HS-5 (cell line): ENCODE measurements at regions not wholly inside any gene's neighbourhood (a gene's known extent, or its start where the extent isn't known, plus 50 kb on each side); places are given as distances from the start of the nearest gene placed in this dataset.

ENCODE experiments used
- DNase-seq: peaks from one replicate; pipeline ENCODE4 v3.0.0-alpha.2; 2012; ENCODE audit warnings: low read depth

GRCh38 chr9:121569266-121569648 lies 69.6 kb upstream of the GGTA1 start:
- no peak for DNase-seq

GRCh38 chr9:121572581-121572980 lies 72.9 kb upstream of the GGTA1 start:
- DNase-seq = no peak

GRCh38 chr9:121573717-121574485 lies 74.3 kb upstream of the GGTA1 start:
- no peak for DNase-seq

DNA sequence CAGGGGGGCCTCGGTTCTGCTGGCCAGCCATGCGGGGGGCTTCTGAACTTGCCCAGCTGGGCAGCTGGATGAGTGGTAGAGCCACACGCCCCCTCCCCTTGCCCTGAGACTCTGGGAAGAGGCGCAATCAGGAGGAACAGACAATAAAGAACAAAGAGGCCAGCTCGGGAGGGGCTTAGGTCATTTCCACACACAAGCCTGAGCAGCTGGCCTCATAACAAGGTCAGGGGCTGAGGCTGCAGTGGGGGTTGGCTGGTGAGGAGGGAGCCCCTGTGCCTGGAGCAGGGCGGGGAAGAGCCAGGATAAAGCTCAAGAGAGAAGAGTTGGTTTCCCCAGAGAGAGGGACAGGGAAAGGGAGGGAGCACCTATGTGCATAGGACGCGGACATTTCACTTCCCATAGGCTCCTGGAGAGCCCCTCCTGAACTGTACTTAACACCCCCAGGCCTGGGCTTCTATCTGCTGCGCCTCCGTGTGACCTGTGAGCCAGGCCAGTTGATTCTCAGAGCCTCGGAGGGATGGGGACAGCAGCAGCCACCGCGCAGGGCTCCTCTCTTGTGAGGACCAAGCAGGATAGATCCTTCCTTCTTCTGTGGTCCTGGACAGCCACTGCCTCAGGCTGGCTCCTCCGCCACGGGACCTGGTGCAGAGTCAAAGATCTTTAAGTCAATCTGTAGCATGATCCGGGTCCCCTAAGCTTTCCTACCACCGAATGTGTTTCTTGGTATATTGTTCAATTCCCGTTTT lies 75.3 kb upstream of the GGTA1 start:
- no peak for DNase-seq

DNA sequence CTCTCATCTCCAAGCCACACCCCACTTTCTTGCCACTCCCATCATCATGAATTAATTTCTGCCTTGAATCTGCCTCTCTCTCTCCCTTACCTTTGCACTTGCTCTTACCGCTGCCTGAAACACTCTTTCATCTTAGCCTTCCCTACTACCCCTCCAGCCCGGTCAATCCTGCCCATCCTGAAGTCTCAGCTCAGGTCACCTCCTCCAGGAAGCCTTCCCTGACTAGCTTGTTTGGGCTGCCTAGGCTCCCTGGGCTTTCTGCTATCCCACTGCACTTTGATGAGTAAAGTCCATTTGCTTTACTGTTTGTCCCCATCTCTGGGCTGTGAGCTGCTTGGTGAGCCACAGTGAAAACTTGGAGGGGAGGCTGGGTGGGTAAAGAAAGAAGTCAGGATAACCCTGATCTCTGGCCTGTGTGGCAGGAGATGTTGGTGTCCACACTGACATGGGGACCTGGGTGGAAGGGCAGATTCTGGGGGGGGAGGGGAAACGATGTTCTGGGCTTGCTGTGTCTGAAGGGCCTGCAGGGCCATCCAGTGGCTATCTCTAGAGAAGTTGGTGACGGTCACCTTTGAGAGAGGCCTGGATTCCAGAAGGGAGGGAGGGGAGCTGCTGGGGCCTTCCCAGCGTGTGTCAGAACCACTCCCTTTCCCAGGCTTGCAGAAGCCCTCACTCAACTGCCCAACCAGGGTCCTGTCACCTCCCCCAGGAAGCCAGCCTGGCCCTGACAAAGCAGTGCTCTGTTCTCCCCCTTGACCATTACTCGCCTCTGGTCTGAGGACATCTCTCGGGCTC lies 75.0 kb upstream of the DAB2IP start:
- DNase-seq = no peak

- DNase-seq = no peak
Observed at GRCh38 chr9:121577166-121577565, 74.3 kb upstream of the DAB2IP start.

- DNase-seq = no peak
Observed at GRCh38 chr9:121577572-121577971, 73.9 kb upstream of the DAB2IP start.

DNA sequence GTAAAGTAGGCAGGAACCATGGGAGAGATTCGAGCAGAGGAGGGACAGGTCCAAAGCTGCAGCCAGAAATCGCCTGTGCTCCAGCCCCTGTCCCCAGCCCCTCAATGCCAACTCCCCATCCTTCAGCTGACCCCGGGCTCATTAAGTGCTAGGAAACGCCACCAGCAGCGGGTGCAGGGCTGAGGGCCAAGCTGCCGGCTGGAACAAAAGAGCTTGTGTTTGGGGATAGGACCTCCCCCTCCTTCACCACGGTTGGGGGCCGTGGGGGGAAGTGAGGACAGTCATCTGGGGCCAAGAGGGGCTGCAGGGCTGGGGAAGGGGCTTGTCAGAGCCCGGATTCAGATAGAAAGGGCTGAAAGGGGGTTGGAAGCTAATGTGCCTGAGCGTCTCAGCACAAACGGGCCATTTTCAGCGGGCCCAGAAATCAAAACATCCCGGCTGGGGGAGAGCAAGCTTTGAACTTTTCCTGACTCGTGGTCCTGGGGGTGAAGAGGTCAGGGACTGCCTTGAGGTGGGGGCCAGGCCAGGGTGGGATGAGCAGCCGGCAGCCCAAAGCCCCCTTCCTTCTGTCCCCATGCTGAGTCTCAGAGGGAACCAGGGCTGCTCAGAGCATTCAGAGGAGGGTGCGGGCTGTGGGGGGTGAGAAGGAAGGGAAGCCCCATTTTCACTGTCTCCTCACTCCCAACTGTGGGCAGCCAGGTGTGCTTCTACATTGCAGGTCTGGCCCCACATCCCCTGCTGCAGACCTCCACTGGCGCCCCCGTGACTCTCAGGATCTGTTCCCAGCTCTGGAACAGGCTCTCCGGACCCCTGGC lies 69.4 kb upstream of the DAB2IP start:
- DNase-seq = no peak

GRCh38 chr9:121582641-121583040 lies 68.8 kb upstream of the DAB2IP start:
- DNase-seq = no peak

DNA sequence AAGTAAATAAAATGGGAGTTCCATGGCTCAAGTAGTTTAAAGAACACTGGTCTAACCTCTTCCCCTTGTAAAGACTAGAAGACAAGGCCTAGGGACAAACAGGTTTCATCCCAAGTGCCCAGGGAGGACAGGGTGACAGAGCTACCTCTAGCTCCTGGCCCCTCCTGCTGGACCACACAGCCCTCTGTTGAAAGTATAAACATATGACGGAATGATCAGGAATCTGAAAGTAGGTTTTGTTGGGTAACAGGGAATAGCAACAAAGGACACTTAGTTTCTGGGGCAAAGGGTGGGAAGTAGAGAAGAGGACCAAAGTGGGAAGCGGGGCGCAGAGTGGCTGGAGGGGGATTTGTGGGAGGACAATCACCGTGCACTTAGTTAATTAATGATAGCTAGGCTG lies 67.0 kb upstream of the DAB2IP start:
- no peak for DNase-seq

GRCh38 chr9:121587863-121588262 lies 63.6 kb upstream of the DAB2IP start:
- DNase-seq = no peak

GRCh38 chr9:121589986-121590385 lies 61.4 kb upstream of the DAB2IP start:
- no peak for DNase-seq

GRCh38 chr9:121592265-121592664 lies 59.2 kb upstream of the DAB2IP start:
- DNase-seq = no peak

GRCh38 chr9:121593066-121593465 lies 58.4 kb upstream of the DAB2IP start:
- DNase-seq = no peak

GRCh38 chr9:121596515-121596914 lies 54.9 kb upstream of the DAB2IP start:
- no peak for DNase-seq

DNA sequence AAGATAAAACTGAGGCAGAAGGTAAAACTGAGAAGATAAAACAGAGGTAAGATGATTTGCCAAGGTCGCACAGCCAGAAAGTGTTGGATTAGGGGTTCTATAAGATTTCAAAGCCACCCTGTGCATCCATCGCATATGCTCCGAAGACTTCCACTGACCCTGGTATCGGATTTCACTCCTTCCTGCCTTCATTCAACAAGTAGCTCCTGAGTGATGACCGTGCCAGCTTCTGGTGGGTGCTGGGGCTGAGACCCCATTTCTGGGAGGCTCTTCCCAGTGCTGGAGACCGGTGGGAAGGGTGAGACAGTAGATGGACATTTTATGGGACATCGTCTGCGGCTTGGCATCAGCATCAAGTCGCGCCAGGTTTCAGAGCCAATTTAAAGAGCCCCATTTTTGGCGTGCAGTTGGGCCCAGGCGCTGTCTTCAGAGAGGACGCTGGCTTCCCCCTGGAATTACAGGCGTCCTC lies 53.7 kb upstream of the DAB2IP start:
- no peak for DNase-seq

DNA sequence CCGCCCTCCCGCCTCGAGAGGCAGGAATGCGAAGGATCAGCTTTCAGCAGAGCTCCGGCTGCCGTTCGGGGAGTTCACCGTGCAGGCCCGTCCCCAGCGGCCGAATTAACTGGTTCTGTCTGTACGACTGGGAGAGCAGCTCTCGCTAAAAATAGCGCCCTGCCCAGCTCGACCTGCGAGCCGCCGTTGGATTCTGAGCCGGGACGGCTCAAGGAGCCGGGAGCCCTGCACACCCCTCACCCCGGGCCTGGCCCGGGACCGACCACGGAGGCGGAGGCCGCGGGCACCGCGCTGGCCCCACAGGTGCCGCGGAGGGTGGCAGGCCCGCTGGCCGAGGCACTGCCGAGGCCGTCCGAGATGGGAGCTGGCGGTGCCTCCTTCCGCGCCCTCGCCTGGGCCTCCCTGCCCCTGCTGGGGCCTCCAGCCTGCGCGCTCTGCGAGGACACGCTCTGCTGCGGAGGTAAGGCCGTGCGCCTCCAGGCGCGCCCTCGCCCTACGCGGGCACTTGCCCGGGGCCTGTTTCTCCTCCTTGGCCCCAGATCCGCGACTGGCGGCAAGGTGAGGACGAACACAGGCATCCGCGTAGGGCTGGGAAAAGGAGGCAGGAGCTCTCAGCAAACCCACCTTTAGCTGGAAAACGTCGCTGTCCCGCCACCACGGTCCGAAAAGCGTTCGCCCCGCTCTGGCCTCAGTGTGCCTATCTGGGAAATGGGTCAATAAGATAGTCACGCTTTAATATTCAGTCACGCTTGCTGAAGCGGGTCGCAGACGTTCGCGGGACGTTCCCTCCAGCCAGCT lies 53.1 kb upstream of the DAB2IP start:
- no peak for DNase-seq

DNA sequence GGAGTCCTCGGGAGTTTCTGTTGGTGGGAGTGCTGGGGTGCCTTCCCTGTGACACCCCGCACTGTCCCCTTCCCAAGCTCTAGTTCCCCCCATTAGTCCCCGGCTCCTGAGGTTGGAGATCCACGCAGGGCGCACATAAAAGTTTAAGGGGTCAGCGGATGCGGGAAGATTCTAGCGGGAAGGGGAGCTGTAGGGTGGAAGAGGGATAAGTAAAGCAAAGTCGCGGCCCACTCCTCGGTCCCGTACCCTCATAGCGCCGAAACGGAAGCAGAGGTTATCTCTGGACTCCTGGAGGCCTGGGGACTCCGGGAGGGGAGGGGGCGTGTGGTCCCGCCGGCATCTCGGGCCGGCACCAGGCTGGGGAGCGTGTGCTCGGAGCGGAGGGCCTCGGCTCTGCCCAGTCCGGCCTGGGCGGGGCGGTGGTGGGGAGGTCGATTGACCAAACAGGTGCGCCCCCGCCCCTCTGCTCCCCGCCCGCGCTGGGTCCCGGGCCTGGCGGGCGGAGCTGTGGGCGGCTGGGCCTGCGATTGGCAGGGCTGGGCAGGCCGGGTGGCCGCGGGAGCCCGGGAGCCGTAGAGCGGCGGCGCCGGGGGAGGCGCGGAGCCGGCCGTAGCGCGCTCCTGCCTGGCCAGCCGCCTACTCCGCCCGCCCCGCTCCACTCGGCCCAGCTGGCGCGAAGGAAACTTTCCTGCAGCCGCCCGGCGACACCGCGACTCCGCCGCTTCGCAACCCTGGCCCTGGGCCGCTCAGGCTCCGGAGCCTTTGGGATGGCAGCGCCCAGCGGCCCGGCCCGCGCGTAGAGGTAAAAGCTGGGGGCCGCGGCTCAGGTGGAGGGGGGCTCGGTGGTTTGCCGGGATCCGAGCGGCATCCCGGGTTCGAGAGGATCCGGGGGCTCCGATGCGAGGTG lies 52.2 kb upstream of the DAB2IP start:
- no peak for DNase-seq

DNA sequence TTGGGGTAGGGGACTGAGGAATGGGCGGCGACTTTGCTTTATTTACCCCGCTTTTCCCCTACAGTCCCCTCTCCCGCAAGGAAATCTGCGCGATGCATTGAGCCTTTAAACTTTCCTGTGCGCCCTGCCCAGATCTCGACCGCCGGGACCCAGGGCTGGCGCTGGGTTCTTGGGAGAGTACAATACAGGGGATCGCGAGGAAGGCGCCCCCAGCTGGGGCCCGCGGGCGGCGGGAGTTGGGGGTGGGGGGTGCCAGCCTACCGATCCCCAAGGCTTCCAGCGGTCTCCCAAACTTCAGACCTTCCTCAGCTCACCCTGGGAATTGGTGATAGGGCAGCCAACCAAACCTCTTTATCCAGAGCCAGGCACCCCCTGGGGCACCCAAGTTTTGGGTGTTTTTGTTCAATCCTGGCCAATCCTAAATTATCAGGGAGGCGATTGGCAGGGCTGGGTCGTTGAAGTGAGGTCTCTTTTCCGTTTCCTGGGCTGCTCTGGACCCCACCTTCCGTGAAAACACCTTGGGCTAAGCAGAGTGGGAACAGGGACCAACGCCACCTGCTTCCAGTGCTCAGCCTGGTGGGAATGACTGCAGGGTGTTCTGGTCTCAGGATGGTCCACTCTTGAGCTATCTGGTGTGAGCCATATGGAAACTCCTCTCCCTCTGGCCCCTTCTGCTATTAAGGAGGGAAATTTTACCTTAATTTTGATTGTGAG lies 51.4 kb upstream of the DAB2IP start:
- no peak for DNase-seq
